SK-N-SH treated with all-trans-retinoic acid at 6 μM for 48 hours (cell line): ENCODE measurements at regions not wholly inside any gene's neighbourhood (a gene's known extent, or its start where the extent isn't known, plus 50 kb on each side); places are given as distances from the start of the nearest gene placed in this dataset.

Experiments used
- ATAC-seq: fragments of 200-7000 bp; cut with Tn5 transposase; 3 replicates; pipeline ENCODE4 v1.9.1; 2020; ENCODE audit warnings: mild to moderate bottlenecking, moderate library complexity
- ARNTL ChIP-seq: fragments of 450-650 bp; formaldehyde crosslinking; IDR thresholded peaks from 2 replicates; pipeline ENCODE4 v1.5.0; 2020; ENCODE audit warnings: low read depth, mild to moderate bottlenecking, moderate library complexity, borderline replicate concordance
- BACH2 ChIP-seq: fragments of 250-450 bp; sonication (Bioruptor Pico); IDR thresholded peaks from 2 replicates; pipeline ENCODE4 v1.9.0; 2021; ENCODE audit warnings: mild to moderate bottlenecking, borderline replicate concordance
- CSDC2 ChIP-seq: fragments of 250-450 bp; sonication (Bioruptor Pico); IDR thresholded peaks from 2 replicates; pipeline ENCODE4 v1.5.0; 2020; ENCODE audit warnings: mild to moderate bottlenecking, moderate library complexity
- CSRNP3 ChIP-seq: fragments of 250-450 bp; sonication (Bioruptor Pico); IDR thresholded peaks from 2 replicates; pipeline ENCODE4 v1.5.1; 2021; ENCODE audit warnings: mild to moderate bottlenecking, moderate library complexity
- ESRRG ChIP-seq: fragments of 250-450 bp; sonication (Bioruptor Pico); IDR thresholded peaks from 2 replicates; pipeline ENCODE4 v1.6.1; 2021; ENCODE audit warnings: mild to moderate bottlenecking
- ISL1 ChIP-seq: fragments of 250-450 bp; sonication (Bioruptor Pico); IDR thresholded peaks from 2 replicates; pipeline ENCODE4 v2.1.2; 2022; ENCODE audit warnings: mild to moderate bottlenecking, moderate library complexity
- PPARA ChIP-seq: fragments of 250-450 bp; sonication (Bioruptor Pico); IDR thresholded peaks from 2 replicates; pipeline ENCODE4 v1.5.0; 2020; ENCODE audit warnings: mild to moderate bottlenecking, borderline replicate concordance
- RARB ChIP-seq: fragments of 250-450 bp; sonication (Bioruptor Pico); IDR thresholded peaks from 2 replicates; pipeline ENCODE4 v1.8.0; 2021; ENCODE audit warnings: mild to moderate bottlenecking, moderate library complexity
- SNAI2 ChIP-seq: fragments of 250-450 bp; sonication (Bioruptor Pico); IDR thresholded peaks from 2 replicates; pipeline ENCODE4 v1.5.0; 2020; ENCODE audit warnings: mild to moderate bottlenecking, moderate library complexity
- TCF4 ChIP-seq: fragments of 250-450 bp; sonication (Bioruptor Pico); IDR thresholded peaks from 2 replicates; pipeline ENCODE4 v1.8.0; 2021; ENCODE audit warnings: mild to moderate bottlenecking, moderate library complexity, borderline replicate concordance
- TOX ChIP-seq: fragments of 250-450 bp; sonication (Bioruptor Pico); IDR thresholded peaks from 2 replicates; pipeline ENCODE4 v1.8.0; 2021; ENCODE audit warnings: mild to moderate bottlenecking, moderate library complexity, borderline replicate concordance
- TSHZ2 ChIP-seq: fragments of 250-450 bp; sonication (Bioruptor Pico); IDR thresholded peaks from 2 replicates; pipeline ENCODE4 v1.5.0; 2020; ENCODE audit warnings: mild to moderate bottlenecking, moderate library complexity
- ZC3H10 ChIP-seq: fragments of 250-450 bp; sonication (Bioruptor Pico); IDR thresholded peaks from 2 replicates; pipeline ENCODE4 v1.5.1; 2021; ENCODE audit warnings: mild to moderate bottlenecking, moderate library complexity
- ZFP3 ChIP-seq: fragments of 250-450 bp; sonication (Bioruptor Pico); IDR thresholded peaks from 2 replicates; pipeline ENCODE4 v1.5.0; 2020; ENCODE audit warnings: mild to moderate bottlenecking, moderate library complexity
- ZFP30 ChIP-seq: fragments of 450-650 bp; formaldehyde crosslinking; IDR thresholded peaks from 2 replicates; pipeline ENCODE4 v1.5.0; 2022; ENCODE audit warnings: mild to moderate bottlenecking, moderate library complexity
- ZNF565 ChIP-seq: fragments of 450-650 bp; formaldehyde crosslinking; conservative IDR thresholded peaks from 2 replicates; pipeline ENCODE4 v1.5.0; 2020; ENCODE audit warnings: low read depth, mild to moderate bottlenecking, moderate library complexity
- ZNF70 ChIP-seq: fragments of 450-650 bp; formaldehyde crosslinking; IDR thresholded peaks from 2 replicates; pipeline ENCODE4 v1.5.0; 2020; ENCODE audit warnings: mild to moderate bottlenecking, moderate library complexity
- ZNF8 ChIP-seq: fragments of 450-650 bp; formaldehyde crosslinking; IDR thresholded peaks from 2 replicates; pipeline ENCODE4 v1.5.0; 2020; ENCODE audit warnings: mild to moderate bottlenecking, moderate library complexity
- TF ChIP-seq, protein P1 (sequence below): fragments of 250-450 bp; sonication (Bioruptor Pico); IDR thresholded peaks from 2 replicates; pipeline ENCODE4 v1.8.0; 2020; ENCODE audit warnings: mild to moderate bottlenecking, moderate library complexity, borderline replicate concordance
- TF ChIP-seq, protein P2 (sequence below): fragments of 250-450 bp; sonication (Bioruptor Pico); IDR thresholded peaks from 2 replicates; pipeline ENCODE4 v1.5.1; 2020; ENCODE audit warnings: low read depth, mild to moderate bottlenecking, moderate library complexity
- TF ChIP-seq, protein P3 (sequence below): fragments of 250-450 bp; sonication (Bioruptor Pico); IDR thresholded peaks from 2 replicates; pipeline ENCODE4 v1.8.0; 2021; ENCODE audit warnings: low read depth, mild to moderate bottlenecking, moderate library complexity, borderline replicate concordance

GRCh38 chr3:191961529-191961928 is 500.6 kb downstream of the PYDC2 start:
- no peak for TF ChIP-seq ZFP3
- TF ChIP-seq, protein P1, sequence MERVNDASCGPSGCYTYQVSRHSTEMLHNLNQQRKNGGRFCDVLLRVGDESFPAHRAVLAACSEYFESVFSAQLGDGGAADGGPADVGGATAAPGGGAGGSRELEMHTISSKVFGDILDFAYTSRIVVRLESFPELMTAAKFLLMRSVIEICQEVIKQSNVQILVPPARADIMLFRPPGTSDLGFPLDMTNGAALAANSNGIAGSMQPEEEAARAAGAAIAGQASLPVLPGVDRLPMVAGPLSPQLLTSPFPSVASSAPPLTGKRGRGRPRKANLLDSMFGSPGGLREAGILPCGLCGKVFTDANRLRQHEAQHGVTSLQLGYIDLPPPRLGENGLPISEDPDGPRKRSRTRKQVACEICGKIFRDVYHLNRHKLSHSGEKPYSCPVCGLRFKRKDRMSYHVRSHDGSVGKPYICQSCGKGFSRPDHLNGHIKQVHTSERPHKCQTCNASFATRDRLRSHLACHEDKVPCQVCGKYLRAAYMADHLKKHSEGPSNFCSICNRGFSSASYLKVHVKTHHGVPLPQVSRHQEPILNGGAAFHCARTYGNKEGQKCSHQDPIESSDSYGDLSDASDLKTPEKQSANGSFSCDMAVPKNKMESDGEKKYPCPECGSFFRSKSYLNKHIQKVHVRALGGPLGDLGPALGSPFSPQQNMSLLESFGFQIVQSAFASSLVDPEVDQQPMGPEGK (CRISPR knock-in tag): no peak
- no peak for TF ChIP-seq SNAI2 (CRISPR knock-in tag)
- TF ChIP-seq TSHZ2 (CRISPR knock-in tag): no peak
- no peak for TF ChIP-seq PPARA
- TF ChIP-seq, protein P2, sequence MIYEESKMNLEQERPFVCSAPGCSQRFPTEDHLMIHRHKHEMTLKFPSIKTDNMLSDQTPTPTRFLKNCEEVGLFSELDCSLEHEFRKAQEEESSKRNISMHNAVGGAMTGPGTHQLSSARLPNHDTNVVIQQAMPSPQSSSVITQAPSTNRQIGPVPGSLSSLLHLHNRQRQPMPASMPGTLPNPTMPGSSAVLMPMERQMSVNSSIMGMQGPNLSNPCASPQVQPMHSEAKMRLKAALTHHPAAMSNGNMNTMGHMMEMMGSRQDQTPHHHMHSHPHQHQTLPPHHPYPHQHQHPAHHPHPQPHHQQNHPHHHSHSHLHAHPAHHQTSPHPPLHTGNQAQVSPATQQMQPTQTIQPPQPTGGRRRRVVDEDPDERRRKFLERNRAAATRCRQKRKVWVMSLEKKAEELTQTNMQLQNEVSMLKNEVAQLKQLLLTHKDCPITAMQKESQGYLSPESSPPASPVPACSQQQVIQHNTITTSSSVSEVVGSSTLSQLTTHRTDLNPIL (CRISPR knock-in tag): no peak
- TF ChIP-seq RARB (CRISPR knock-in tag): no peak
- TF ChIP-seq, protein P3, sequence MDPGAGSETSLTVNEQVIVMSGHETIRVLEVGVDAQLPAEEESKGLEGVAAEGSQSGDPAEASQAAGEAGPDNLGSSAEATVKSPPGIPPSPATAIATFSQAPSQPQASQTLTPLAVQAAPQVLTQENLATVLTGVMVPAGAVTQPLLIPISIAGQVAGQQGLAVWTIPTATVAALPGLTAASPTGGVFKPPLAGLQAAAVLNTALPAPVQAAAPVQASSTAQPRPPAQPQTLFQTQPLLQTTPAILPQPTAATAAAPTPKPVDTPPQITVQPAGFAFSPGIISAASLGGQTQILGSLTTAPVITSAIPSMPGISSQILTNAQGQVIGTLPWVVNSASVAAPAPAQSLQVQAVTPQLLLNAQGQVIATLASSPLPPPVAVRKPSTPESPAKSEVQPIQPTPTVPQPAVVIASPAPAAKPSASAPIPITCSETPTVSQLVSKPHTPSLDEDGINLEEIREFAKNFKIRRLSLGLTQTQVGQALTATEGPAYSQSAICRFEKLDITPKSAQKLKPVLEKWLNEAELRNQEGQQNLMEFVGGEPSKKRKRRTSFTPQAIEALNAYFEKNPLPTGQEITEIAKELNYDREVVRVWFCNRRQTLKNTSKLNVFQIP (CRISPR knock-in tag): no peak
- TF ChIP-seq ISL1 (CRISPR knock-in tag): no peak
- no peak for TF ChIP-seq TOX (CRISPR knock-in tag)
- no peak for TF ChIP-seq ZFP30
- TF ChIP-seq ZNF70 (CRISPR knock-in tag): no peak
- TF ChIP-seq BACH2: no peak
- TF ChIP-seq ESRRG: no peak
- TF ChIP-seq CSDC2 (CRISPR knock-in tag): no peak
- no peak for TF ChIP-seq ARNTL (CRISPR knock-in tag)
- TF ChIP-seq TCF4 (CRISPR knock-in tag): no peak
- TF ChIP-seq ZNF8: no peak
- no peak for TF ChIP-seq CSRNP3 (CRISPR knock-in tag)
- no peak for TF ChIP-seq ZNF565 (CRISPR knock-in tag)
- ATAC-seq: no peak

DNA sequence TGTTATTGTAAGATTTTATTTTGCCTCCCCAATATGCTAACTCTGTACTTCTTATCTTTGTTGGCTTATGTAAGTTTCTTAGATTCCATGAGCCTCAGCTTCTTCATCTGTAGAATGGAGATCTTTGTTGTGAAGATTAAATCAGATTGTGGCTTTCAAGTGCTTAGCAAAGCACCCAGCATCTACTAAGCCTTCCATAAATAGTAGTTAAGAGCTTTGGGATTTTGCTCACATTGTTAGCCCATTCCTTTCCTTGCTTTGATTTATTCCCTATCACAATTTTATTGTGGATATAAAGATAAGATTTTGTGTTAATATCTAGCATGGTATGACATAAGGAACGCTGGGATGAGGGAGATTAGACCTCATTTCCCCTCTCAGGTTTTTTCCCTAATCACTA is 501.4 kb downstream of the PYDC2 start:
- no peak for ATAC-seq
- TF ChIP-seq TSHZ2 (CRISPR knock-in tag) (no peak), ZNF70 (CRISPR knock-in tag) (no peak), ARNTL (CRISPR knock-in tag) (no peak), TOX (CRISPR knock-in tag) (no peak), CSRNP3 (CRISPR knock-in tag) (no peak), BACH2 (no peak), ZC3H10 (CRISPR knock-in tag) (no peak)
- TF ChIP-seq, protein P1 (CRISPR knock-in tag): no peak
- TF ChIP-seq, all 23 proteins: peak for 0
